Right ventricle myocardium inferior (tissue), 1 donor: ENCODE measurements at regions not wholly inside any gene's neighbourhood (a gene's known extent, or its start where the extent isn't known, plus 50 kb on each side); places are given as distances from the start of the nearest gene placed in this dataset.

ENCODE experiments used
- ATAC-seq: fragments of 200-7000 bp; cut with Tn5 transposase; one replicate; pipeline ENCODE4 v1.9.1; 2020; ENCODE audit warnings: mild to moderate bottlenecking, moderate library complexity
- DNase-seq: peaks from one replicate; pipeline ENCODE4 v3.0.0; 2021; ENCODE audit errors: missing footprints
- intact Hi-C: fragments of 100-400 bp; cut with DNase I; formaldehyde crosslinking; loops from one replicate; pipeline ENCODE4 v1.11.0; 2022
- donor health status: DM: no; HTN: yes; CAD: no; lungs with severe emphysema.

DNA sequence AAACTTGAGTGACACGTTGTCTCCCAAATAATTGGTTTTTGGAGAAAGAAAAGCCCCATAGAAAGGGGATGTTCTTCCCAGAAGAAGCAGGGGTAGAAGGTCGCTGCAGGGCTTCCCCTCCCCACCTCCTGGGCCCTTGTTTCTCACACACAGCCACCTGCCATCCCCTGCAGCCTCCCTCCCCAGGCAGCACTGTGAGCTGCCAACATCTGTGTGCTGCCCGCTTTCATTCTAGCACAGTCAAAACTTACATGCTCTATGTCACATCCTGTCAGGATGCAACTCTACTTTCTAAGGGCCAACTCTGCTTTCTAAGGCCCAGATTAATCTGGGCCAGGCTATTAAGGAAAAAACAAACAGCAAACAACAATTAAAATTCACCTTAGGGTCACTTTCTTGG lies 309.4 kb upstream of the ZC3H12C start:
- no peak for DNase-seq
- intact Hi-C loops: no loop called here
- ATAC-seq: no peak

DNA sequence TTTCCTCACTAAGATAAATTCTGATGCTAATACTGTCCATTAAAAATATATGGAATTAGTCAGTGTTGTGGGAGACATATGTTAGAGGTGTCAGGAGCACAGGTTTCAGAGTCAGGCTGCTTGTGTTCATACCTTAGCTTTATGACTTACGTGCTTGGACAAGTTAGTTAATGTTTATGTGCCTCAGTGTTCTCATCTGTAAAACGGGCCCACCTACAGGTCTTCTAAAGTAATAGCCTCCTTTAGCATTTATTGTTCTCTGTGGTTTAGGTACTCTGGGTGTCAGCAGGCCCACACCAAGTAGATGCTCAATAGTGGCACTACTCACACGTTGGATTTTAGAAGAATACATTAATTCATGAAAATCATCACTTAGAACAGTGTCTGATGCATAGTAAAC lies 308.7 kb upstream of the ZC3H12C start:
- intact Hi-C loops: no loop called here
- no peak for ATAC-seq
- DNase-seq: no peak

DNA sequence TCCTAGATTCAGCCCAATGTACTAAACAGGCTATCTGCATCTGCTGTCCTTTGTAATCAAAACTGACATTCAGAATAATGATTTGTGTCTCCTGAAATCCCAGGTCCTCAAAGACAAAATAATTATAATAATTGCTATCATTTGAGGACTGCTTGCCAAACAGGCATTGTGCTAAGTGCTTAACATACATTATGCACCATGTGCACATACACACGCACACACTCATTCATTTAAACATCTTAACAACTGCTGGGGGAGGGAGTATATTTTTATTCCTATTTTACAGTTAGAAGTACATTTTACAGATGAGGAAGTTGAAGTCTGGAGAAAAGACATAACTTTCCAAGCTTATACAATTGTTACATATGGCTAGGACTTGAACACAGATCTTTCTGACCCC lies 308.0 kb upstream of the ZC3H12C start:
- intact Hi-C loops: no loop called here
- no peak for ATAC-seq
- no peak for DNase-seq

DNA sequence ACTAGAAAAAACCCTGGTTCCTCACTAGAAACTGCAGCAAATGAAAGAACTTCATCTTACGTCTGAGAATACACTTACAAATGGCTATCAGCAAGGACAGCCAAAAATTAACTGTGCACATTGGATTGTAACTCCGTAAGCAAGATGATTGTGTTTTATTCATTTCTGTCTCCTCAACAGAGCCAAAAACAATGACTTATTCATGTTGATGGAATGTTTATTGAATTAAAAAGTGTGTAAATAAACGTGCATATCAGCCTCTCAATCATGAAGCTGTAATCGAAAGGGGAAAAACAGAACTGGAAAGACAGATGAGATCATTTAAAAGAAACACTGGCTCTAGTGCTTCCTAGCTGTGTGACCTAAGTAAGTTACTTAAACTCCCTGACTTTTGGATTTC lies 307.5 kb upstream of the ZC3H12C start:
- ATAC-seq (no peak), DNase-seq (no peak)
- intact Hi-C loops: no loop called here

DNA sequence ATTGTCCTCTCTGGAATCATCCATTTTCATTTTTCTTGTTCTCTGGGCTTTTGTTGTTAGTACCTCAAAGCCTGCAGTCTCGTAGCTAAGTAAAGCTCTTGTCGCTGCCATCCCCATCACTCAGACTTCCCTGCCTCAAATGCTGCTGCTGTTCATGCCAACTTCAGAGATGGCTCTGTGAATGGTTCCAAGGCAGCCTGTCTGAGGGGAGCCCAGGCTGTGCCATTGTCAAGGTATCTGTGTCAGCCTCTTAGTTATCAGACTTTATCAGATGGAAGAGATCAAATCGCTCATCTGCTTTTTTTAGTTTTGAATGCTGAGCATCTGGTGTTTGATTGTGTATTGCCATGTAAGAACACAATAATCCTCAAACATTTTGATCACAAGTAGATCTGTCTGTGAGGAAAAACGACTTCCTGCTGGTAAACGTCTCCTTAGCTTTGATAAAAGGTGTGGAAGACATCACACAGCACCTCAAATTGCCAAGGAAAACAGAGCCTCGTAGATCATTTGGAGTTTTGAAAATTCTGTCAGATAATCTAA lies 304.2 kb upstream of the ZC3H12C start:
- intact Hi-C loops: no loop called here
- DNase-seq: no peak
- ATAC-seq: no peak

DNA sequence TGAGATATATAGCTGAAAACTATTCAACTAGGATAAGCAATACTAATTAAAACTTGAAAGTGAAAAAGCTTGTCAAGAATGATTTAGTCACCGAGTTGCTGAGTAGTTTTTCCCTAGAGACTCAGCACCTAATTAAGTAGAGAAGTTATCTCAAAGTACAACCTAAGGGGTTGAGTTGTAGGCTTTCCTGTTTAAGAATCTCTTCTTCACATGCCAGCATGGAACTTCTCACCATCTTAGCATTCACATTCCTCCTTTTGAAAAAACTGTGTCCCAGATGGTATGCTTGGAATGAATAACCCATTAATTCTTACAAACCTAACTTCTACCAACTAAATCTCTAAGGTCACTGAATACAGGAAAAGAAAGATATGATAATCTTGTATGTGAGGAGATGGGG lies 303.3 kb upstream of the ZC3H12C start:
- no peak for DNase-seq
- ATAC-seq: no peak
- intact Hi-C loops: no loop called here

DNA sequence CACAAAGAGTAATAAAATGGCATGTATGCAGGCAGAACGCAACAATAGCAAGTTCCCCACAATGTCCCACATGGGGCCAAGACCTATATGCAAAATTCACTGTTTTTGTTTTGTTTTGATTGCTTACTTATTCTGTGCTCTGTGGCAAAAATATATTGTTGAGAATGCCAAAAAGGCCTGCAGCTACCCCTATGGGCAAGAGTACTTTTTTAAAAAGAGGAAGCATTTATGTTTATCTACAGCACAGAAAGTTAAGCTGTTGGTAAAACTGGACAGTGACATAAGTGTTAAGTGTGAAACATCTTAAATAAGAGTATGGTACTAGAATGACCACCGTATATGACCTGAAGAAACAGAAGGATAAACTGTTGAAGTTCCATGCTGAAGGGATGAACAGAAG lies 301.9 kb upstream of the ZC3H12C start:
- no peak for DNase-seq
- no peak for ATAC-seq
- intact Hi-C loops: no loop called here

DNA sequence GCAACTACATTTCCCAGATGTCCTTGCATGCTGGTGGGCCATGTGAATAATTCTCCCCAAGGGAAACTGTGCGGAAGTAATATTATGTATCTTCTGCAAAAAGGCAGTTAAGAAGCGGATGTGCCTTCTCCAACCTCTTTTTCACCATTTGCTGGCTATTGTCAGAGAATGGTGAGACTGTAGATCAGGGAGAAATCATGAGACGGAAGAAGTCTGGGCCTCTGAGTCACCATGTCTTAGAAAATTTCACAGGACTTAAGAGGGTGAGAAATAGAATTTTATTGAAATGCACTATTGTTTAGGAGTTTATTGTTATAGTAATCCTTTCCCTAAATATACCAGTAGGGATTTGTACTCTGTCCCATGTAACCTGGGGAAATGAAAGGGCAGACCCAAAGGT lies 298.7 kb upstream of the ZC3H12C start:
- intact Hi-C loops: no loop called here
- no peak for ATAC-seq

DNA sequence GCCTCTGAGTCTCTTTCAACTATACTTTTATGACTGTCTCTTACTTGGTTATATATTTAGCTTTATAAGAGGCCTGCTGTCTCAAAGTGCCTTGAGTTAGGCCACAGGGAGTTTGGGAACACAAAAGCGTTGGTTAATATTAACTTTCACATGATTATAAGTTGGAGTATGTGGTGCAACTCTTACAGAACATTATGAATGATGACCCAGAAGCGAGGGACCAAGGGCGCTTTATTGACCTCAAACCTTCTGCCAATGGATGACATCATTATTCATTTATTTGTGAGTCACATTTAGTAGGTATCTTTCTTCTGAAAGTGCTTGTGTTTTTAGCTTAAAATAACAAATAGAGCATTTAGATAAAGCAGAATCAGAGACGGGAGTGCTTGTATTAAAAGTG lies 298.0 kb upstream of the ZC3H12C start:
- ATAC-seq (no peak), DNase-seq (no peak)
- intact Hi-C loops: no loop called here

More for the DNA sequence above, 298.7 kb upstream of the ZC3H12C start:
- no peak for DNase-seq

DNA sequence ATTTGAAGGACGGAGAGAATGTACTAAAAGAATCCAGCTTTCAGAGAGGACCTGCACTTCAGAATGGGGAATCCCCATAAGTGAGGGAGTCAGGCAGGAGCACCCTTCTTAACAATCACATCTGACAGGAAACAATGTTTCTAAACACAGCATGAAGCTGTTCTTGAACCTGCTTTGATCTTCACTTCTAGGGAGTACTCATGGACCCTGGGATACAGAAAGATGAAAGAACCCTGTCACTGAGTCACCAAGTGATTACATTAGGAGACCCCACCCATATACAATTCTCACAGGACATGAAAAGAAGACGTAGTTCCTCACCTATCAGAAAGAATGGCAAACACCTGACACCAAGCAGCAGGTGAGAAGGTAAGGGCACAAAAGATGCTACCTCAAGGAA lies 296.9 kb upstream of the ZC3H12C start:
- DNase-seq (no peak), ATAC-seq (no peak)
- intact Hi-C loops: no loop called here

DNA sequence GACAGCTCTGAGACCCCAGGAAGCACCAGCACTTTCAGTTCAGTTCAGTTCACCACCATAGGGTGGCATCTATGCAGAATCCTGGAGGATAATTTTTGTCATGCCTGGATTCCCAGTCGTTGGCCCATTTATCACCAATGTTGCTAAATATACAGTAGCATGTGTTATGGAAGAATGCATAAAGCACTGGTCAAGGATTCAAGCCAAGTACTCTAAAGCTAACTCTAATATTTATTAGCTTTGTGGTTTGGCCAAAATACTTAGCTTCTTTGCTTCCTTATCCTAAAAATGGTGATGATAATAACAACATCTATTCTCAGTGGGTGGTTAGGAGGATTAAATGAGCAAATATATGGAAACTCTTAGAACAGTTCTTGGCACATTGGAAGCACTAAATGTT lies 294.7 kb upstream of the ZC3H12C start:
- DNase-seq (no peak), ATAC-seq (no peak)
- intact Hi-C loops: no loop called here

DNA sequence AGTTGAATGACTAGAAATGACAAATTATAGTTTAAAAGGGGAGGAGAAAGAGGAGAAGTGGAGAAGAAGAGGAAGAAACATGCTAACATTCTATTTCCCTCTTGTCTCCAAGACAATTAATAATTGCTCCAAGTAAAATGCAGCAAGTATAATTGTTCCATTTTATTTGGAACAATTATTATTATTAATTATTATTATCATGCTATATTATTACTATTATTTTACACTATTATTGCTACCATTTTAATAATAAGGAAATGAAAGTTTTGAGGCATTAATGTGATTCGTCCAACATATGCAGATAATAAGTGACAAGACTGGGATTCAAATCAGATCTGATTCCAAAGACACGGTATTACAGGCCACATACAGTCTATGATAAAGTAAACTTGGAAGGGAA lies 293.6 kb upstream of the ZC3H12C start:
- ATAC-seq: no peak
- intact Hi-C loops: no loop called here
- no peak for DNase-seq

DNA sequence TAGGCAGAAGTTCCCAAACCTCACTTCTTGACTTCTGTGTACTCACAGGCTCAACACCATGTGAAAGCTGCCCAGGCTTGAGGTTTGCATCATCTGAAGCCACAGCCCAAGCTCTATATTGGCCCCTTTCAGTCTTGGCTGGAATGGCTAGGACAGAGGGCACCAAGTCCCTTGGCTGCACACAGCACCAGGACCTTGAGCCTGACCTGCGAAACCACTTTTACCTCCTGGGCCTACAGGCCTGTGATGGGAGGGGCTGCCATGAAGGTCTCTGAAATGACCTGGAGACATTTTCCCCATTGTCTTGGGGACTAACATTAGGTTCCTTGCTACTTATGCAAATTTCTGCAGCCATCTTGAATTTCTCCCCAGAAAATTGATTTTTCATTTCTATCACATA lies 288.3 kb upstream of the ZC3H12C start:
- intact Hi-C loops: no loop called here

DNA sequence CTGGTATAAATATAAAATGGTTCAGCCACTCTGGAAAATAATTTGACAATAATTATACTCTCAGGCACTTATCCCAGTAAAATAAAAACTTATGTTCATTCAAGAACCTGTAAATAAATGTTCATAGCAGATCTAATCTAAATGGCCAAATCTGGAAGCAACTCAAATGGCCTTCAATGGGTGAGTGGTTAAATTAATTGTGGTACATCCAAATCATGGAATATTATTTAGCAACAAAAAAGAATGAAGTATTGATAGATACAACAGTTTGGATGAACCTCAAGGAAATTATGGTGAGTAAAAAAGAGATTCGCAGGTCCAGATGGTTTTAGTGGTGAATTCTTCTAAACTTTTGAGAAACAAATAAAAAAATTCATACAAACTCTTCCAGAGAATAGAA lies 287.0 kb upstream of the ZC3H12C start:
- DNase-seq (no peak), ATAC-seq (no peak)
- intact Hi-C loops: no loop called here

More for the DNA sequence above, 288.3 kb upstream of the ZC3H12C start:
- ATAC-seq (no peak), DNase-seq (no peak)

DNA sequence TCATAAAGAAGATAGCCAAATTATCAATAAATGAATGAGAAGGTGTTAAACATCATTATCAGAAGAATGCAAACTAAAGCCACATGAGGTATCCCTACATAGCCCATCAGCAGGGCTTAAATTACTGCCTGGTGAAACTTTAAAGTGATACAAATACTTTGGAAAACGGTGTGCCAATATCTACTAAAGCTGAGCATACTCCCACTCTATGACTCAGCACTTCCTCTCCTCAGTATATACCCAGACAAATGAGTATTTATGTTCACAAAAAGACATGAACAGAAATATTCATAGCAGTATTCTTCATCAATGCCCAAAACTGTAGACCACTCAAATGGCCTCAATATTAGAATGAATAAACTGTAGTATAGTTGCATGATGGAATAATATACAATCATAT lies 284.6 kb upstream of the ZC3H12C start:
- intact Hi-C loops: no loop called here
- ATAC-seq (no peak), DNase-seq (no peak)

DNA sequence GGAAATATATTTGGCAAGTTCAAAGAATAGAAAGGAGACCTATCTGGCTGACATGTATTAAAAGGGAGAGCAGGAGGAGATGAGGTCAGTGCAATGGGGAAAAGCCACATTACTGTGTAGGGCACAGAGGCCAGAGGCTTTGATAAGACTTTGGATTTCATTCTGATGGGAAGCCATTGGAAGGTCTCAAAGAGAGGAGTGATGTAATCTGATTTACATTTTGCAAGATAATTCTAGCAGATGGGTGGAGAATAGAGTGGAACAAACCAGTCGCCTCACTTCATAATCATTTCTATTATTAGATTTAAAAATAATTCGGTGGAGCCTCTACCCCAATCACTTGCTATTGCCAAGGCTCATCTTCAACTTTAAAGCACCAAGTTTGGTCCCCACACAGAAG lies 278.4 kb upstream of the ZC3H12C start:
- intact Hi-C loops: no loop called here
- ATAC-seq (no peak), DNase-seq (no peak)

DNA sequence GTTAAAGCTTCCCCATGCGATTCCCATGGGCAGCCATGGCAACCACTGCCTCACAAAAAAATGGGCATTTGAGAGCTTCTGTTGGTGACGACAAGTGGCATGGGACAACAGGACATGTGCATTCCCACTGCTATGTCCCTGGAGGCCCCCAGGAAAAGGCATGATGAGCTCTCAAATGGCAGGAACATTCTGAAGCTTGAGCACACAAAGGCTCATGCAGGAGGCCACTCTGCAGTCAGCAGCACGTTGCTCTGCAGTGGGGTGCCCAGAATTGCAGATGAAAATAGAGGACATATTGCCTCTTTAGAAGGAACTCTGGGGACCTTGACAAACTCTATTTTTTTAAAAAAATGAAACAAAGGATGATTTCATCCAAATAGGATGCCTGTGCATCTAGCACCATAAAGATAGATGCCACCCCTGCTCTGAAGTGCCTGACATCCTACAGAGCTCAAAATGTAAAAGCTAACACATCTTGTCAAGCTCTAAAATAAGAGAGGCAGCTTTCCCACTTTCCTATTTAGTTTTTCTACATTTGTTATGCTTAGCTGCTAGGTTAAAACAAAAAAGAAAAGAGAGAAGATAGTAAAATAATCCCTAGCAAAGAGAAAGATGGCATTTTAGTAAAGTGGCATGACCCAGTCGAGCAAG lies 277.6 kb upstream of the ZC3H12C start:
- intact Hi-C loops: no loop called here
- ATAC-seq: no peak

DNA sequence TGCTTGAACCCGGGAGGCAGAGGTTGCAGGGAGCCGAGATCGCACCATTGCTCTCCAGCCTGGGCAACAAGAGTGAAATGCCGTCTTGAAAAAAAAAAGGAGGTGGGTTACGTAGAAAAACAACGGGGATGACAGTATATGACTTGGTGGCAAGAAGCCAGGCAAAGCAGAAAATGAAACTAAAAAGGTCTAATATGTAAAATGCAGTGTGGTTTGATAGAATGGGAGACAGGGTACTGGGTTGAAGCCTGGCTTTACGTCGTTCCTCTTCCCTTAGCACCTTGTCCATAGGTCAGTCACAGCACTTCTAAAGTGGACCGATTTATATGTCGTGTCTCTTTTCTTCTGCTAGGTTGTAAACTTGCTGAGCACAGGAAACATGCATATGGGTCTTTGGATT lies 274.9 kb upstream of the ZC3H12C start:
- ATAC-seq (no peak), DNase-seq (no peak)
- intact Hi-C loops: no loop called here

More for the DNA sequence above, 277.6 kb upstream of the ZC3H12C start:
- DNase-seq: no peak

DNA sequence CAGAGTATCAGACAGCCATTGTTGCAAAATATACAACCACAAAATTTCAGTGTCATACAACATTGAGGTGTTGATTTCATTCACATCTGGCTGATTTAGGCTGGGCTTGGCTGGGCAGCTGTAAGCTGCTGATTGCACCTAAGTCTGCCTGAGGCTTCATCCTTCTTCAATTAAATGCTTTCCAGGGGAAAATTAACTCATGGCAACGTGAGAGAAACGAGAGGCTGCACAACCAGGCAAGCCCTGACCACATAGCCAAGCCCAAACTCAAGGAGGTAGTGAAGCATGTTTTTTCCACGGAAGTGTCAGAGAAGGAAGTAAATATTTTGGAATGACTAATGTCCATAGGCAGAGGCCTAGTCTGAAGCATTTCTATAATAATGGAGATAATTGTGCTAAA lies 273.8 kb upstream of the ZC3H12C start:
- intact Hi-C loops: no loop called here
- ATAC-seq: no peak
- DNase-seq: no peak

DNA sequence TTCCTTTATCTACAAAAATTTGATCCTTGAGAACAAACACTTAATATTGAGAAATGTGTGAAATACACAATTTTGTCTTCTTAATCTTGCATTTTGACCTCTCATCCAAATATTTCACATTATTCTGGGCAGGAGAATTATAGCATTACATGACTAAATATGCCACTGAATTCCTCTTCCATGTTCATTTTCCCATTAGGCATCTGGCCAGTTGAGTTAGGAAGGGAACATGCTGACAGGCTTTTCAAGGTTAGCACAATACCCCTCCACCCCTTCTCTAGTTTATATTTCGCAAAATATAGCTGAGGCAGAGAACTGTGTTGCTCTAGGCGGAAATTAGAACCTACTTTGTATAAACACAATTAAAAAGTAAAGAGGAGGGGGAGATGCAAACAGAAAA lies 271.7 kb upstream of the ZC3H12C start:
- intact Hi-C loops: no loop called here
- DNase-seq (no peak), ATAC-seq (no peak)

DNA sequence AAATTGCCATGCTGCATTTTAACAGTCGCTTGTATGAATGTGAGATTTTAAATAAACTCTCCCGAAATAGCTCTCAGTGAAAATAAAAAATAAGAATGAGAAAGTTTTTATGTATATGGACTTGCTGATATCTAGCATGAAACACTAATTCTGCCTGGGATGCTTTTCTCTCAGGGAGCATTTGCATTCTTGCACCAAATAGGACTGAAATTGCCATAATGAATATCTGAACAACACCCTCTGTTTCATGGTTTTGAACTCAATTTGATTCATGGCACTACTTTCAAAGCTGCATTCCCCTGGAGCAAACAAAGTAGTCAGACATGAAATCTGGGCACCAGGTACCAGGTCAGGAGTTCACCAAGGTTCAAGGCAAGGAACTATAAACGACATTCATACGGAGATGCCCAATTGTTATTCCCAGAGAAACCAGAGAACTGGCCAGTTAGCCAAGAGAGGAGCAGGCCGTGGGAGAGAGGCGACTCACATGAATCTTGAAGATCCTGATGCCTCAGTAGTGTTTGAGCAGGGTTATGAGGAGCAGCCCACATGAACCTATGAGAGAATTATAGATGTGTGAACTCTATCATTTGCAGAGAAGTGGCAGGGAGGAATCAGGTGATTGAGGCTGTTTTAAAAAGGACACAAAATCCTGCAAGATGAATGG lies 270.6 kb upstream of the ZC3H12C start:
- intact Hi-C loops: no loop called here
- DNase-seq (no peak), ATAC-seq (no peak)
